Right atrium auricular region (tissue), 2 donors: ENCODE measurements at regions not wholly inside any gene's neighbourhood (a gene's known extent, or its start where the extent isn't known, plus 50 kb on each side); places are given as distances from the start of the nearest gene placed in this dataset.

Source experiments
- DNase-seq: peaks from one replicate; pipeline ENCODE4 v3.0.0-alpha.2; 2019; ENCODE audit warnings: low spot score
- H3K27ac ChIP-seq, 2 donors: fragments of 200-600 bp; sonication (generic); 1 replicate in 1 of 2; 2 replicates in 1 of 2; pipeline ENCODE4 v1.5.1; 2016 to 2019
- H3K27me3 ChIP-seq, 2 donors: fragments of 200-600 bp; sonication (generic); one replicate each; pipeline versions ENCODE4 v1.5.1 to v1.6.0; 2017 to 2019
- H3K36me3 ChIP-seq: fragments of 200-600 bp; sonication (generic); one replicate; pipeline ENCODE4 v1.5.1; 2016
- H3K4me1 ChIP-seq, 2 donors: fragments of 200-600 bp; sonication (generic); one replicate each; pipeline versions ENCODE4 v1.5.1 to v1.6.0; 2017 to 2019
- H3K4me3 ChIP-seq, 2 donors: fragments of 200-600 bp; sonication (generic); 1 replicate in 1 of 2; 2 replicates in 1 of 2; pipeline ENCODE4 v1.5.1; 2017 to 2019; ENCODE audit warnings: mild to moderate bottlenecking in 1 of 2, moderate library complexity in 1 of 2
- H3K9me3 ChIP-seq, 2 donors: fragments of 200-600 bp; sonication (generic); one replicate each; pipeline ENCODE4 v1.5.1; 2019
- CTCF ChIP-seq, 2 donors: fragments of 200-600 bp; sonication (generic); IDR thresholded peaks; one replicate each; pipeline ENCODE4 v1.5.1; 2019; ENCODE audit warnings: antibody characterized with exemption in 2 of 2

- no peaks in the 10 kb centered on the region for H3K27me3 ChIP-seq
- DNase-seq: no peak
- H3K4me3 ChIP-seq: no peak overlapping the region
- H3K36me3 ChIP-seq: no peaks in the 10 kb centered on the region
- peaks cover 0 to 3% of the 10 kb centered on the region in 2 donors for H3K4me1 ChIP-seq
- H3K9me3 ChIP-seq: no peaks in the 10 kb centered on the region
- no peak overlapping the region for H3K27ac ChIP-seq
- TF ChIP-seq CTCF (IDR thresholded peaks at IDR 0.05): no peak
Measured at GRCh38 chr3:170814822-170815221, 55.2 kb downstream of the RPL22L1 start.

- Histone ChIP-seq H3K4me1 (peaks cover 0 to 3% of the 10 kb centered on the region in 2 donors), H3K9me3 (no peaks in the 10 kb centered on the region), H3K36me3 (no peaks in the 10 kb centered on the region), H3K27me3 (no peaks in the 10 kb centered on the region), H3K4me3 (no peak overlapping the region), H3K27ac (no peak overlapping the region)
- no peak for DNase-seq
- TF ChIP-seq CTCF (IDR thresholded peaks at IDR 0.05): no peak
Measured at GRCh38 chr3:170813266-170813665, 56.7 kb downstream of the RPL22L1 start.

- no peaks in the 10 kb centered on the region for H3K27me3 ChIP-seq
- H3K27ac ChIP-seq: no peak overlapping the region
- DNase-seq: peak; percentile 83
- peak; percentile 69 to 91 for TF ChIP-seq CTCF (IDR thresholded peaks at IDR 0.05)
- H3K9me3 ChIP-seq: no peaks in the 10 kb centered on the region
- no peaks in the 10 kb centered on the region for H3K36me3 ChIP-seq
- peaks cover 0 to 3% of the 10 kb centered on the region in 2 donors for H3K4me1 ChIP-seq
- no peak overlapping the region for H3K4me3 ChIP-seq
Measured at GRCh38 chr3:170811928-170812591, 57.9 kb downstream of the RPL22L1 start.

GRCh38 chr3:170811515-170811914 lies 58.5 kb downstream of the RPL22L1 start:
- no peak for DNase-seq
- no peaks in the 10 kb centered on the region for H3K36me3 ChIP-seq
- no peaks in the 10 kb centered on the region for H3K27me3 ChIP-seq
- H3K4me3 ChIP-seq: no peak overlapping the region
- H3K4me1 ChIP-seq: peaks cover 0 to 3% of the 10 kb centered on the region in 2 donors
- no peak for TF ChIP-seq CTCF (IDR thresholded peaks at IDR 0.05)
- H3K9me3 ChIP-seq: no peaks in the 10 kb centered on the region
- no peak overlapping the region for H3K27ac ChIP-seq

- H3K27ac ChIP-seq: no peak overlapping the region
- no peak for TF ChIP-seq CTCF (IDR thresholded peaks at IDR 0.05)
- DNase-seq: no peak
- no peaks in the 10 kb centered on the region for H3K27me3 ChIP-seq
- H3K9me3 ChIP-seq: no peaks in the 10 kb centered on the region
- H3K4me1 ChIP-seq: peaks cover 0 to 3% of the 10 kb centered on the region in 2 donors
- H3K4me3 ChIP-seq: no peak overlapping the region
- H3K36me3 ChIP-seq: no peaks in the 10 kb centered on the region
Measured at GRCh38 chr3:170809975-170810357, 60.0 kb downstream of the RPL22L1 start.
